ENCODE measurements at regions not wholly inside any gene's neighbourhood (a gene's known extent, or its start where the extent isn't known, plus 50 kb on each side); places are given as distances from the start of the nearest gene placed in this dataset.

DNA sequence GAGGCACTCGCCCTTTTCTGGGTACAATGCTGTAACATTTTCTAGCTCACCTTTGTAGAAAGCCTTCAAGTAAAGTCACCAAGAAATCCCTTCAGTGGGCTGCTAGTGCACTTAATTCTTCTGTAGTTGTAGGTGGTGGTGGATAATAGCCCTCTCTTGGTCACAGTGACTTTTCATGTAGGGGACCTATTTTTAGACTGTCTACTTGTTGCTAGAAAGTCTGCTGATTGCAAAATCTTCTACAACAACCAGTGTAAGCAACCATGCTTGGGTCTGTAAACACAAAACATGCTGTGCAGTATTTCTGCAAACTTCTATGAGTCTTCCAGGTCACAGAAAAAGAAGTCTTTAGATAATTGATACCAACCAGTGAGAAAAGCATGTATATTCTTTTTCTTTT is 55.6 kb downstream of the PBDC1 start:
- H3K27ac ChIP-seq, result no peak overlapping the region
- intact Hi-C loops (cut with DNase I), result no loop called here
- TF ChIP-seq, protein P1, sequence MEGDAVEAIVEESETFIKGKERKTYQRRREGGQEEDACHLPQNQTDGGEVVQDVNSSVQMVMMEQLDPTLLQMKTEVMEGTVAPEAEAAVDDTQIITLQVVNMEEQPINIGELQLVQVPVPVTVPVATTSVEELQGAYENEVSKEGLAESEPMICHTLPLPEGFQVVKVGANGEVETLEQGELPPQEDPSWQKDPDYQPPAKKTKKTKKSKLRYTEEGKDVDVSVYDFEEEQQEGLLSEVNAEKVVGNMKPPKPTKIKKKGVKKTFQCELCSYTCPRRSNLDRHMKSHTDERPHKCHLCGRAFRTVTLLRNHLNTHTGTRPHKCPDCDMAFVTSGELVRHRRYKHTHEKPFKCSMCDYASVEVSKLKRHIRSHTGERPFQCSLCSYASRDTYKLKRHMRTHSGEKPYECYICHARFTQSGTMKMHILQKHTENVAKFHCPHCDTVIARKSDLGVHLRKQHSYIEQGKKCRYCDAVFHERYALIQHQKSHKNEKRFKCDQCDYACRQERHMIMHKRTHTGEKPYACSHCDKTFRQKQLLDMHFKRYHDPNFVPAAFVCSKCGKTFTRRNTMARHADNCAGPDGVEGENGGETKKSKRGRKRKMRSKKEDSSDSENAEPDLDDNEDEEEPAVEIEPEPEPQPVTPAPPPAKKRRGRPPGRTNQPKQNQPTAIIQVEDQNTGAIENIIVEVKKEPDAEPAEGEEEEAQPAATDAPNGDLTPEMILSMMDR (IDR thresholded peaks at IDR 0.05), result no peak
- no peaks in the 10 kb centered on the region for H3K4me1 ChIP-seq
- no peaks in the 10 kb centered on the region for H3K9me3 ChIP-seq
- peak in 1 of 4 donors; percentile 53 for ATAC-seq
- H3K27me3 ChIP-seq (ENCODE audit: insufficient read depth in 3 of 3, low read length in 2 of 3), result peaks cover 0 to 7% (median 0%) of the 10 kb centered on the region in 3 donors
- H3K36me3 ChIP-seq (ENCODE audit: insufficient read depth in 1 of 2, low read depth in 1 of 2), result no peaks in the 10 kb centered on the region
- WGBS, 3 donors, result 53 to 94% (median 80%) methylated on average over 1 of the region's 1 CpG
- H3K4me3 ChIP-seq, result no peak overlapping the region
- DNase-seq, result no peak

DNA sequence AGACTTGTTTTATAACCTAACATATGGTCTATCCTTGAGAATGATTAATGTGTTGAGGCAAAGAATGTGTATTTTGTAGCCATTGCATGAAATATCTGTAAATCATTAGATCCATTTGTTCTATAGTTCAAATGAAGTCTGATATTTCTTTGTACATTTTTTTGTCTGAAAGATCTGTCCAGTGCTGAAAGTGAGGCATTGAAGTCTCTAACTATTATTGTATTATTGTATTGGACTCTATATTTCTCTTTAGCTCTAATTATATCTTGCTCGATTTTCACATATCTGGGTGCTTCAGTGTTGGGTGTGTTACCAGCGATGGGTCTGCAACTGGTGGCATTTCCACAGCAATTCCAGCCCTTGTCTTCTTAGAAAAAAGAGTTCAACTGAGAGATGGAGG is 76.0 kb downstream of the PBDC1 start:
- no peak for ATAC-seq
- intact Hi-C loops (cut with DNase I), result loop anchor here in 1 of 2 donors (5.0 kb wide), 1 partner anchor 738 kb away; no protein-coding TSS in a partner anchor
- peaks cover 0 to 33% (median 0%) of the 10 kb centered on the region in 3 donors for H3K27me3 ChIP-seq (ENCODE audit: insufficient read depth in 3 of 3, low read length in 2 of 3)
- H3K4me3 ChIP-seq, result no peak overlapping the region
- 59 to 76% (median 65%) methylated on average over 2 of the region's 2 CpGs for WGBS, 3 donors
- DNase-seq, result no peak
- no peak overlapping the region for H3K27ac ChIP-seq
- no peaks in the 10 kb centered on the region for H3K4me1 ChIP-seq
- TF ChIP-seq, protein P1 (IDR thresholded peaks at IDR 0.05), result no peak
- no peaks in the 10 kb centered on the region for H3K36me3 ChIP-seq (ENCODE audit: insufficient read depth in 1 of 2, low read depth in 1 of 2)
- no peaks in the 10 kb centered on the region for H3K9me3 ChIP-seq

DNA sequence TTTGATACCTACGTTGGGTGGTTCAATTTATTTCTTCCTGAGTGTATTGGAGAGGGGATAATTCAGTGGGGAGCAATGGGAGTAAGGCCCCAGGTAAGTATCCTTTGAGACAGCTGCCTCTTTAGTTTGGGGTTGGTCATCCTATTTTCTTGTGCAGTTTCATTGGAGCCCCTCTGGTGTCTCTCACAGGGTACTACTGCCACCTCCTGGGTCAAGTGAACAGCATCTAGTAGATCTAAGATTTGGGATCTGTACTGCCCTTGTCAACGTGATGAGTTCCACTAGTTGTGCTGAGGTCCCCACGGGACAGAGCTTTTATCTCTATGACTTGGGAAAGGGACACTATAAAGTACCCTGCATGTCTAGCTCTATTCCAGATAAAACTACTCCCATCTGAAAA is 80.6 kb downstream of the PBDC1 start:
- no peaks in the 10 kb centered on the region for H3K4me1 ChIP-seq
- H3K4me3 ChIP-seq, result no peak overlapping the region
- no peaks in the 10 kb centered on the region for H3K36me3 ChIP-seq (ENCODE audit: insufficient read depth in 1 of 2, low read depth in 1 of 2)
- TF ChIP-seq, protein P1 (IDR thresholded peaks at IDR 0.05), result peak; percentile 44
- no peak for DNase-seq
- 14 to 24% (median 20%) methylated on average over 3 of the region's 3 CpGs for WGBS, 3 donors
- intact Hi-C loops (cut with DNase I), result no loop called here
- no peak overlapping the region for H3K27ac ChIP-seq
- peak in 3 of 4 donors; percentile 34 to 60 (median 54) for ATAC-seq
- H3K27me3 ChIP-seq (ENCODE audit: insufficient read depth in 3 of 3, low read length in 2 of 3), result peaks cover 0 to 25% (median 0%) of the 10 kb centered on the region in 3 donors
- no peaks in the 10 kb centered on the region for H3K9me3 ChIP-seq

DNA sequence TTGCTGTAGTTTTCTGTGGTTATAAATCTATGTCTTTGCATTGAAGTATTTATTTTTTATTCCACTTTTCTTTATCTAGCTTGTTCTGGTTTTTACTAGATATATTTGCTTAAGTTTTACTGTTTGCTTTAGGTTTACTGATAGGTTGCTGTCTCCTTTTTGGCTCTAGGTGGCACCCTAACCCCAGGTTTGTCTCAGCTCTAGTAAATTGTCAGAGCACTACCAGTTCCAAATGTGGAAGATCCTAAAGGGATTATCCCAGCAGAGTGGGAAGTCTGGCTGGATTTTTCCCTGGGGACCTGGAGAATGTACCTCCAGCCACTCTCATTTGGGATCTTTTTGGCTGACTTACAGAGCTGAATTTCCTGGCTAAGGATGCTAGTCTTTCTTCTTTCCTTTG is 106.1 kb downstream of the PBDC1 start:
- Histone ChIP-seq H3K4me1 (no peaks in the 10 kb centered on the region), H3K36me3 (ENCODE audit: insufficient read depth in 1 of 2, low read depth in 1 of 2) (no peaks in the 10 kb centered on the region), H3K4me3 (no peak overlapping the region), H3K9me3 (peaks cover 7% of the 10 kb centered on the region), H3K27me3 (ENCODE audit: insufficient read depth in 3 of 3, low read length in 2 of 3) (peaks cover 0 to 4% (median 0%) of the 10 kb centered on the region in 3 donors), H3K27ac (no peak overlapping the region)
- no peak for DNase-seq
- intact Hi-C loops (cut with DNase I), result loop anchor here in 1 of 2 donors (5.0 kb wide), 1 partner anchor 173 kb away; no protein-coding TSS in a partner anchor
- TF ChIP-seq, protein P1 (IDR thresholded peaks at IDR 0.05), result peak; percentile 59
- no peak for ATAC-seq
